CMK (cell line): ENCODE measurements at regions not wholly inside any gene's neighbourhood (a gene's known extent, or its start where the extent isn't known, plus 50 kb on each side); places are given as distances from the start of the nearest gene placed in this dataset.

Experiments used
- DNase-seq: peaks from one replicate; pipeline ENCODE4 v3.0.0-alpha.2; 2010; ENCODE audit warnings: low read depth

GRCh38 chr4:24419181-24420034, 164.9 kb downstream of the DHX15 start:
- DNase-seq = no peak

GRCh38 chr4:24417206-24417605, 167.1 kb downstream of the DHX15 start:
- DNase-seq = no peak

GRCh38 chr4:24416293-24416692, 168.1 kb downstream of the DHX15 start:
- no peak for DNase-seq

- no peak for DNase-seq
These were observed 171.0 kb downstream of the DHX15 start for GRCh38 chr4:24413311-24413784.

- DNase-seq = no peak
These were observed 172.5 kb downstream of the DHX15 start for GRCh38 chr4:24411806-24412205.

GRCh38 chr4:24411299-24411698, 173.1 kb downstream of the DHX15 start:
- DNase-seq = no peak

GRCh38 chr4:24408640-24409039, 175.7 kb downstream of the DHX15 start:
- DNase-seq = no peak

- DNase-seq = no peak
These were observed 178.4 kb downstream of the DHX15 start for GRCh38 chr4:24405926-24406325.

GRCh38 chr4:24405341-24405740, 179.0 kb downstream of the DHX15 start:
- no peak for DNase-seq

- DNase-seq = no peak
These were observed 180.1 kb downstream of the DHX15 start for GRCh38 chr4:24404281-24404680.

- DNase-seq = no peak
These were observed 181.1 kb downstream of the DHX15 start for GRCh38 chr4:24403265-24403664.

- DNase-seq = no peak
These were observed 183.8 kb downstream of the DHX15 start for GRCh38 chr4:24400537-24400936.

- no peak for DNase-seq
These were observed 187.4 kb downstream of the DHX15 start for GRCh38 chr4:24396988-24397387.

GRCh38 chr4:24395937-24396336, 188.4 kb downstream of the DHX15 start:
- no peak for DNase-seq

GRCh38 chr4:24394041-24394440, 190.3 kb downstream of the DHX15 start:
- no peak for DNase-seq

- DNase-seq = no peak
These were observed 191.7 kb downstream of the DHX15 start for GRCh38 chr4:24392613-24393012.

GRCh38 chr4:24382381-24382780, 202.0 kb downstream of the DHX15 start:
- DNase-seq = no peak

GRCh38 chr4:24380957-24381665, 203.2 kb downstream of the DHX15 start:
- DNase-seq = no peak

- no peak for DNase-seq
These were observed 210.7 kb downstream of the DHX15 start for GRCh38 chr4:24373704-24374103.

- DNase-seq = no peak
These were observed 211.5 kb downstream of the DHX15 start for GRCh38 chr4:24372881-24373280.

- no peak for DNase-seq
These were observed 212.0 kb downstream of the DHX15 start for GRCh38 chr4:24372341-24372740.

- DNase-seq = no peak
These were observed 213.9 kb downstream of the DHX15 start for GRCh38 chr4:24370421-24370820.

GRCh38 chr4:24369507-24370029, 214.8 kb downstream of the DHX15 start:
- DNase-seq = no peak
